Neural progenitor cell (in vitro differentiated cells): ENCODE measurements at regions not wholly inside any gene's neighbourhood (a gene's known extent, or its start where the extent isn't known, plus 50 kb on each side); places are given as distances from the start of the nearest gene placed in this dataset.

Experiments
- EZH2 ChIP-seq: fragments of 200-600 bp; sonication (generic); IDR thresholded peaks from 2 replicates; pipeline ENCODE4 v1.6.1; 2017; ENCODE audit warnings: antibody characterized with exemption, mild to moderate bottlenecking, moderate library complexity
- EZH2phosphoT487 ChIP-seq: fragments of 200-600 bp; sonication (generic); IDR thresholded peaks from 2 replicates; pipeline ENCODE4 v1.6.1; 2017; ENCODE audit warnings: antibody characterized with exemption
- TF ChIP-seq, protein P1 (sequence below): fragments of 200-600 bp; sonication (generic); IDR thresholded peaks from 2 replicates; pipeline ENCODE4 v1.5.1; 2017; ENCODE audit warnings: antibody characterized with exemption, mild to moderate bottlenecking

GRCh38 chr3:137148406-137148805 is 190.6 kb downstream of the IL20RB start:
- TF ChIP-seq, protein P1, sequence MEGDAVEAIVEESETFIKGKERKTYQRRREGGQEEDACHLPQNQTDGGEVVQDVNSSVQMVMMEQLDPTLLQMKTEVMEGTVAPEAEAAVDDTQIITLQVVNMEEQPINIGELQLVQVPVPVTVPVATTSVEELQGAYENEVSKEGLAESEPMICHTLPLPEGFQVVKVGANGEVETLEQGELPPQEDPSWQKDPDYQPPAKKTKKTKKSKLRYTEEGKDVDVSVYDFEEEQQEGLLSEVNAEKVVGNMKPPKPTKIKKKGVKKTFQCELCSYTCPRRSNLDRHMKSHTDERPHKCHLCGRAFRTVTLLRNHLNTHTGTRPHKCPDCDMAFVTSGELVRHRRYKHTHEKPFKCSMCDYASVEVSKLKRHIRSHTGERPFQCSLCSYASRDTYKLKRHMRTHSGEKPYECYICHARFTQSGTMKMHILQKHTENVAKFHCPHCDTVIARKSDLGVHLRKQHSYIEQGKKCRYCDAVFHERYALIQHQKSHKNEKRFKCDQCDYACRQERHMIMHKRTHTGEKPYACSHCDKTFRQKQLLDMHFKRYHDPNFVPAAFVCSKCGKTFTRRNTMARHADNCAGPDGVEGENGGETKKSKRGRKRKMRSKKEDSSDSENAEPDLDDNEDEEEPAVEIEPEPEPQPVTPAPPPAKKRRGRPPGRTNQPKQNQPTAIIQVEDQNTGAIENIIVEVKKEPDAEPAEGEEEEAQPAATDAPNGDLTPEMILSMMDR, result no peak
- no peak for TF ChIP-seq EZH2
- TF ChIP-seq EZH2phosphoT487, result no peak
